Astrocyte of the spinal cord (primary cell): ENCODE measurements at regions not wholly inside any gene's neighbourhood (a gene's known extent, or its start where the extent isn't known, plus 50 kb on each side); places are given as distances from the start of the nearest gene placed in this dataset.
"Not testable (repeated sequence)": the region's sequence is repeated elsewhere in the genome, so short reads cannot be mapped to it uniquely, and the experiment has no call there.

Experiments
- DNase-seq: peaks from one replicate; pipeline ENCODE4 v3.0.0; 2011; ENCODE audit warnings: low read depth, low spot score
- H3K4me3 ChIP-seq: 2 replicates; pipeline ENCODE4 v1.5.1; 2011; ENCODE audit warnings: low read depth, mild to moderate bottlenecking, low read length, moderate library complexity
- CTCF ChIP-seq: IDR thresholded peaks from 2 replicates; pipeline ENCODE4 v1.5.1; 2012; ENCODE audit warnings: low read depth, mild to moderate bottlenecking, low read length, inconsistent platforms
- in situ Hi-C: cut with HindIII; loops from 2 replicates; pipeline ENCODE4 v1.10.0; 2017; ENCODE audit warnings: low sequenced_read_pairs

- DNase-seq = no peak
- TF ChIP-seq CTCF = no peak
- H3K4me3 ChIP-seq = no peak overlapping the region
- in situ Hi-C loops = no loop called here
These were observed 878.5 kb downstream of the PLOD2 start for GRCh38 chr3:145282505-145282904.

GRCh38 chr3:145286937-145287336 lies 874.0 kb downstream of the PLOD2 start:
- TF ChIP-seq CTCF = no peak
- H3K4me3 ChIP-seq = no peak overlapping the region
- DNase-seq = no peak
- in situ Hi-C loops = no loop called here

- no peak for DNase-seq
- in situ Hi-C loops = no loop called here
- TF ChIP-seq CTCF = no peak
These were observed 871.0 kb downstream of the PLOD2 start for GRCh38 chr3:145290010-145290409.

GRCh38 chr3:145294572-145294971 lies 866.4 kb downstream of the PLOD2 start:
- DNase-seq = no peak
- no peak for TF ChIP-seq CTCF

More at GRCh38 chr3:145290010-145290409, 871.0 kb downstream of the PLOD2 start:
- H3K4me3 ChIP-seq = no peak overlapping the region

GRCh38 chr3:145307272-145307671 lies 853.7 kb downstream of the PLOD2 start:
- in situ Hi-C loops = no loop called here
- no peak overlapping the region for H3K4me3 ChIP-seq
- no peak for TF ChIP-seq CTCF
- no peak for DNase-seq

More at GRCh38 chr3:145294572-145294971, 866.4 kb downstream of the PLOD2 start:
- in situ Hi-C loops = no loop called here
- no peak overlapping the region for H3K4me3 ChIP-seq

GRCh38 chr3:145313751-145314150 lies 847.2 kb downstream of the PLOD2 start:
- in situ Hi-C loops = no loop called here
- no peak for TF ChIP-seq CTCF
- DNase-seq = no peak
- no peak overlapping the region for H3K4me3 ChIP-seq

GRCh38 chr3:145316253-145316652 lies 844.7 kb downstream of the PLOD2 start:
- H3K4me3 ChIP-seq, DNase-seq, in situ Hi-C loops: not testable (repeated sequence)
